Kidney epithelial cell (primary cell): ENCODE measurements at regions not wholly inside any gene's neighbourhood (a gene's known extent, or its start where the extent isn't known, plus 50 kb on each side); places are given as distances from the start of the nearest gene placed in this dataset.

Experiments used
- DNase-seq: peaks from one replicate; pipeline ENCODE4 v3.0.0-alpha.2; 2010; ENCODE audit warnings: low read depth
- H3K27me3 ChIP-seq: 2 replicates; pipeline ENCODE4 v1.6.0; 2011; ENCODE audit warnings: low read length; ENCODE audit not compliant: control insufficient read depth, insufficient read depth
- H3K36me3 ChIP-seq: 2 replicates; pipeline ENCODE4 v1.5.1; 2011; ENCODE audit warnings: low read length; ENCODE audit not compliant: control insufficient read depth, insufficient read depth
- H3K4me3 ChIP-seq: 2 replicates; pipeline ENCODE4 v1.5.1; 2011; ENCODE audit warnings: low read depth, mild to moderate bottlenecking, control low read depth, low read length
- CTCF ChIP-seq: IDR thresholded peaks from 2 replicates; pipeline ENCODE4 v1.5.1; 2011; ENCODE audit warnings: mild to moderate bottlenecking, moderate library complexity, low read length, control low read depth, inconsistent platforms; ENCODE audit not compliant: insufficient read depth, poor library complexity, severe bottlenecking

GRCh38 chr3:102827386-102827785, 392.6 kb downstream of the ZPLD1 start:
- DNase-seq, result no peak
- Histone ChIP-seq H3K36me3 (no peaks in the 10 kb centered on the region), H3K4me3 (no peak overlapping the region), H3K27me3 (no peaks in the 10 kb centered on the region)
- TF ChIP-seq CTCF, result no peak

GRCh38 chr3:102830415-102830814, 395.6 kb downstream of the ZPLD1 start:
- TF ChIP-seq CTCF, result no peak
- no peaks in the 10 kb centered on the region for H3K36me3 ChIP-seq

GRCh38 chr3:102841866-102842265, 407.1 kb downstream of the ZPLD1 start:
- H3K36me3 ChIP-seq, result no peaks in the 10 kb centered on the region

More at GRCh38 chr3:102830415-102830814, 395.6 kb downstream of the ZPLD1 start:
- H3K4me3 ChIP-seq, result no peak overlapping the region
- no peaks in the 10 kb centered on the region for H3K27me3 ChIP-seq
- no peak for DNase-seq

GRCh38 chr3:102866845-102867244, 432.0 kb downstream of the ZPLD1 start:
- Histone ChIP-seq H3K4me3 (no peak overlapping the region), H3K36me3 (no peaks in the 10 kb centered on the region), H3K27me3 (no peaks in the 10 kb centered on the region)
- no peak for TF ChIP-seq CTCF
- DNase-seq, result no peak

More at GRCh38 chr3:102841866-102842265, 407.1 kb downstream of the ZPLD1 start:
- DNase-seq, result no peak
- Histone ChIP-seq H3K4me3 (no peak overlapping the region), H3K27me3 (no peaks in the 10 kb centered on the region)
- TF ChIP-seq CTCF, result no peak

- Histone ChIP-seq H3K4me3 (no peak overlapping the region), H3K36me3 (no peaks in the 10 kb centered on the region), H3K27me3 (no peaks in the 10 kb centered on the region)
- no peak for DNase-seq
- TF ChIP-seq CTCF, result no peak
Measured at GRCh38 chr3:102883515-102883914, 448.7 kb downstream of the ZPLD1 start.

- Histone ChIP-seq H3K4me3 (no peak overlapping the region), H3K36me3 (no peaks in the 10 kb centered on the region), H3K27me3 (no peaks in the 10 kb centered on the region)
- TF ChIP-seq CTCF, result no peak
- no peak for DNase-seq
Measured at GRCh38 chr3:102885289-102885688, 450.5 kb downstream of the ZPLD1 start.
